ENCODE measurements at regions not wholly inside any gene's neighbourhood (a gene's known extent, or its start where the extent isn't known, plus 50 kb on each side); places are given as distances from the start of the nearest gene placed in this dataset.

- TF ChIP-seq CTCF (conservative IDR thresholded peaks at IDR 0.05; ENCODE audit: low read depth, low read length), result no peak
- no peak overlapping the region for H3K4me3 ChIP-seq (ENCODE audit: low read length)
- no peak for DNase-seq (ENCODE audit: low read depth)
Observed at GRCh38 chr13:50156561-50157127, 141.4 kb downstream of the KCNRG start.

GRCh38 chr13:50158385-50159165 lies 143.3 kb downstream of the KCNRG start:
- TF ChIP-seq CTCF (conservative IDR thresholded peaks at IDR 0.05; ENCODE audit: low read depth, low read length), result no peak
- no peak overlapping the region for H3K4me3 ChIP-seq (ENCODE audit: low read length)
- no peak for DNase-seq (ENCODE audit: low read depth)

GRCh38 chr13:50159607-50160006 lies 144.4 kb downstream of the KCNRG start:
- TF ChIP-seq CTCF (conservative IDR thresholded peaks at IDR 0.05; ENCODE audit: low read depth, low read length), result no peak
- DNase-seq (ENCODE audit: low read depth), result no peak

GRCh38 chr13:50161052-50161451 lies 145.8 kb downstream of the KCNRG start:
- no peak for DNase-seq (ENCODE audit: low read depth)
- no peak overlapping the region for H3K4me3 ChIP-seq (ENCODE audit: low read length)
- no peak for TF ChIP-seq CTCF (conservative IDR thresholded peaks at IDR 0.05; ENCODE audit: low read depth, low read length)

More at GRCh38 chr13:50159607-50160006, 144.4 kb downstream of the KCNRG start:
- H3K4me3 ChIP-seq (ENCODE audit: low read length), result no peak overlapping the region

GRCh38 chr13:50162001-50162400 lies 146.8 kb downstream of the KCNRG start:
- no peak overlapping the region for H3K4me3 ChIP-seq (ENCODE audit: low read length)
- TF ChIP-seq CTCF (conservative IDR thresholded peaks at IDR 0.05; ENCODE audit: low read depth, low read length), result no peak
- no peak for DNase-seq (ENCODE audit: low read depth)

- DNase-seq (ENCODE audit: low read depth), result no peak
- no peak overlapping the region for H3K4me3 ChIP-seq (ENCODE audit: low read length)
- TF ChIP-seq CTCF (conservative IDR thresholded peaks at IDR 0.05; ENCODE audit: low read depth, low read length), result no peak
Observed at GRCh38 chr13:50162567-50162966, 147.3 kb downstream of the KCNRG start.
